ENCODE measurements at regions not wholly inside any gene's neighbourhood (a gene's known extent, or its start where the extent isn't known, plus 50 kb on each side); places are given as distances from the start of the nearest gene placed in this dataset.

DNA sequence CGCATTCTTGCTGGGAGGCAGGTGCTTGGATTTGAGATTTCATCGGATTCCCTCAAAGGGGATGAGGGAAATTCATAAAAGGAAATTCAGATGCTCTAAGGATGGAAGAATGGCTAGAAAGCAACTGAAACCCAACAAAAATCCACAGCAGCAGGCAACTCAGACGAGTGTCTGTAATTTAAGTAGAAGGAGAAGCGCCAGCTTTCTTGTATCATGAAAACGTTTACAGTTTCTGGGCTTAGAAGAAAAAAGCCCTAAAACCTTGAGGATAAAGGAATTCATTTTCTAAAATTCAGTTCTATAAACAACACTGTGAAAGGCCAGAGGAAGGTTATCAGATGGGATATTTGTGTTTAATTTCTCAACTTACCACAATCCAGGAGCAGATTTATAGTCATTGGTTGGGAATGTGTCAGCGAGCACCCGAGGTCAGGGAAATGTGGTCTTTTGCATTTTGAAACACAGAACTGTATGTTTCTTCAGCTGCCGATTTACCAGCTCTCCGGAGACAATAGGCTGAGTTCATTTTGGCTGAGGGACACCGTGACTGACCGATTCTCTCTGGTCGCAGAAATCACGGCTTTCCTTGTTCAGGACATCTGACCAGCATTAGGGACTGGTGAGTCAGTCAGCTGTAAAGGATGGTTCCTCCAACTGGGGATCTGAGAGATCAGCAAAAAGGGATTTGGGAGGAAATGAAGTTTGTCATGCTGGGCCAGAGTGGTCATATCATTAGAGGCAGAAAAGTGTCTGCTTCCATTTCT, 111.6 kb upstream of the ERRFI1 start:
- H3K36me3 Mint-ChIP-seq (ENCODE audit: low read depth), result no peaks in the 10 kb centered on the region
- peak overlapping the region; percentile 16 for H3K4me3 Mint-ChIP-seq
- H3K27ac Mint-ChIP-seq, result peak overlapping the region; percentile 99
- peak; percentile 18 for DNase-seq
- TF ChIP-seq, protein P1, sequence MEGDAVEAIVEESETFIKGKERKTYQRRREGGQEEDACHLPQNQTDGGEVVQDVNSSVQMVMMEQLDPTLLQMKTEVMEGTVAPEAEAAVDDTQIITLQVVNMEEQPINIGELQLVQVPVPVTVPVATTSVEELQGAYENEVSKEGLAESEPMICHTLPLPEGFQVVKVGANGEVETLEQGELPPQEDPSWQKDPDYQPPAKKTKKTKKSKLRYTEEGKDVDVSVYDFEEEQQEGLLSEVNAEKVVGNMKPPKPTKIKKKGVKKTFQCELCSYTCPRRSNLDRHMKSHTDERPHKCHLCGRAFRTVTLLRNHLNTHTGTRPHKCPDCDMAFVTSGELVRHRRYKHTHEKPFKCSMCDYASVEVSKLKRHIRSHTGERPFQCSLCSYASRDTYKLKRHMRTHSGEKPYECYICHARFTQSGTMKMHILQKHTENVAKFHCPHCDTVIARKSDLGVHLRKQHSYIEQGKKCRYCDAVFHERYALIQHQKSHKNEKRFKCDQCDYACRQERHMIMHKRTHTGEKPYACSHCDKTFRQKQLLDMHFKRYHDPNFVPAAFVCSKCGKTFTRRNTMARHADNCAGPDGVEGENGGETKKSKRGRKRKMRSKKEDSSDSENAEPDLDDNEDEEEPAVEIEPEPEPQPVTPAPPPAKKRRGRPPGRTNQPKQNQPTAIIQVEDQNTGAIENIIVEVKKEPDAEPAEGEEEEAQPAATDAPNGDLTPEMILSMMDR (IDR thresholded peaks at IDR 0.05), result no peak
- H3K9me3 Mint-ChIP-seq, result no peaks in the 10 kb centered on the region
- H3K4me1 Mint-ChIP-seq, result peaks cover 77% of the 10 kb centered on the region
- H3K27me3 Mint-ChIP-seq (ENCODE audit: low read depth, poor library complexity), result peaks cover 7% of the 10 kb centered on the region

DNA sequence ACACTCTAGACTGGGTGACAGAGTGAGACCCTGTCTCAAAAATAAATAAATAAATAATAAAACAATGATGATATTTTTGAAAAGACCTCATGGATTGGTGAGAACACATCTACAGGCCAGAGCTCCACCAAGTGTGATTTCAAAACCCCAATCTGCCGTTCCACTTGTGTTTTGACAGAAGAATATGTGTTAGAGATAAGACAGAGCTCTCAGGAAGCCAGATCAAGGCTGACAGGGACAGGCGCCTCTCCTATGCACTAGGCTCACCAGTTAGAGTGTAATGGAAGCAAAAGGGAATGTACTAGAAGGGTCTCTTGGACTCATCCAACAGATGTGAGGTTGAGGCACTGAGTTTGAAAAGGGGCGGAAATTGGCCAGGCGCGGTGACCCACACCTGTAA, 110.7 kb upstream of the ERRFI1 start:
- Mint-ChIP-seq H3K27me3 (ENCODE audit: low read depth, poor library complexity) (peaks cover 10% of the 10 kb centered on the region), H3K4me3 (peak overlapping the region; percentile 13), H3K9me3 (no peaks in the 10 kb centered on the region), H3K27ac (peak overlapping the region; percentile 99), H3K36me3 (ENCODE audit: low read depth) (no peaks in the 10 kb centered on the region), H3K4me1 (peaks cover 82% of the 10 kb centered on the region)
- TF ChIP-seq, protein P1 (IDR thresholded peaks at IDR 0.05), result no peak
- DNase-seq, result no peak

DNA sequence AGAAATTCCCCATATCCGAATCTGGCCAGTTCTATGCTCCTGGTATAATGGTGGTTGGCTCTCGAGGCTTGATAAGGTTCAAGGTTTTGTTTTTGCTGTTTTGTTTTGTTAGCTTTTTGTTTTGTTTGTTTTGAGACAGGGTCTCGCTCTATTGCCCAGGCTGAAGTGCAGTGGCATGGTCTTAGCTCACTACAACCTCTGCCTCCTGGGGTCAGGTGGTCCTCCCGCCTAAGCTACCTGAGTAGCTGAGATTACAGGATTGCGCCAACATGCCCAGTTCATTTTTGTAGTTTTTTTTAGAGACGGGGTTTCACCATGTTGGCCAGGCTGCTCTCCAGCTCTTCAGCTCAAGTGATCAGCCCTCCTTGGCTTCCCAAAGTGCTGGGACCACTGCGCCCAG, 109.1 kb upstream of the ERRFI1 start:
- H3K36me3 Mint-ChIP-seq (ENCODE audit: low read depth), result no peaks in the 10 kb centered on the region
- no peaks in the 10 kb centered on the region for H3K9me3 Mint-ChIP-seq
- no peak overlapping the region for H3K4me3 Mint-ChIP-seq
- no peak for DNase-seq
- H3K4me1 Mint-ChIP-seq, result peaks cover 75% of the 10 kb centered on the region
- H3K27ac Mint-ChIP-seq, result no peak overlapping the region
- H3K27me3 Mint-ChIP-seq (ENCODE audit: low read depth, poor library complexity), result peaks cover 10% of the 10 kb centered on the region
- TF ChIP-seq, protein P1 (IDR thresholded peaks at IDR 0.05), result no peak

DNA sequence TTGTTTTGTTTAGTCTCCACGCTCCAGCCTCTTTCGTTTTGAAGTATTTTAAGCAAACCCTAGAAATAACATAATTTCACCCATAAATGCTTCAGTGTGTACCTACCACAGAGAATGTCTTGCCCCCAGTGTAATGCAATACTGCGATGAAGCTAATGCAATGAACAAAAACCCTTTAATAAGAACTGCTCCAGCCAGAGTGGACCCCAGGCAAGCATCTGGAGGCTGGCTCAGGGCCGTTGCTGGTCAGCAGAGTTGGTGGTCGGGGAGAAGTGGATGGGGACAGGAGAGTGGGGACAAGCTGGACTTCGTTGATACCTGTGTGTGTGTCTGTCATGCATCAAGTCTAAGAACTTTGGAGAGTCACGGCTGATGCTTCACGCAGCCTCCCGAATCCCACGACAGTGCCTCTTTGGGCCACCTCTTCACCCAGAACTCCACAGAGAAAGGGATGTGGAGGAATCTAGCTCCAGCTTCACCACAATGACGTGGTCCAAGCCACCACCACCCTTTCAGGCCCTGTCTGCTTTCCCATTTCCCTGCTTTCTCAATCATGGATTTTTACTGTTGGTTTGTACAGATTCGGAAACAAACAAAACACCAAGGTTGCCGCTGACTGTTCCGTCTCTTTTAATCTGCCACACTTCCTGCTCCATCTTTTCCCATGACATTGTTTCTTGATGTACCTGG, 108.6 kb upstream of the ERRFI1 start:
- Mint-ChIP-seq H3K36me3 (ENCODE audit: low read depth) (no peaks in the 10 kb centered on the region), H3K27me3 (ENCODE audit: low read depth, poor library complexity) (peaks cover 10% of the 10 kb centered on the region), H3K4me1 (peaks cover 69% of the 10 kb centered on the region), H3K27ac (no peak overlapping the region), H3K4me3 (no peak overlapping the region), H3K9me3 (no peaks in the 10 kb centered on the region)
- DNase-seq, result no peak
- TF ChIP-seq, protein P1 (IDR thresholded peaks at IDR 0.05), result no peak

DNA sequence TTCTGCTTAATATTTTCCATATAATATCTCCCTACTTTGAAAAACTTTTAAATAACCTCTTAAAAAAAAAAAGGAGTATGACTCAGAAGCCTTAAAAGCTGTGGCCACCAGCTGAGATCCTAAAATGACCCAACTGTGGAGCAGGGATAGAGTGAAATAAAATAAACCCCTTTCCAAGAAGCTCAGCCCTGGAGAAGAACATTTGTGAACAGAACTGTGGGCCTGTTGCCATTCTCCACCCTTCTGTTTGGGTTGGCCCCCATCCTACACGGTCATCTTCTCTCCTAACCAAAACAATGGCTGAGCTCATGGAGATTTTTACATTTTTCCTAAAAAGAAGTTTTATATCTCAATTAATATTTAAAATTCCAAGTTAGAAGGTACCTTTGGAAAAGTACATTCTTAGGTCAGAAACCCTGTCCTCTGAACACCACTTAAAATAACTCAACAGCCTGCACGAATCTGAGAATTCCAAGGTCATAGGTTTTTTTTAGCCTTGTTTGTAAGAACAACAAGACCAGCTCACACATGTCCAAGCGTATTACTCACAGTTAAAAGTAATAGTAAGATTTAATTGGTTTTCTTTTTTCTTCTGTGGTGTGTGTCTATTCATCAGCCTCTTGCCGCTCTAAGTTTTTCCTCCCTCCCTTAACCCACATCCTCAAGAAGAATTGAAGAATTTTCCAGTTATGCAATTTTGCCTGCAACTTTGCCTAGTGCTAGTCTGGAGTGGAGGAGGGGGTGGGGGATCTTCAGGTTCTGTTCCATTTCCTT, 107.7 kb upstream of the ERRFI1 start:
- TF ChIP-seq, protein P1 (IDR thresholded peaks at IDR 0.05), result no peak
- Mint-ChIP-seq H3K27ac (no peak overlapping the region), H3K4me1 (peaks cover 67% of the 10 kb centered on the region), H3K4me3 (no peak overlapping the region), H3K27me3 (ENCODE audit: low read depth, poor library complexity) (peaks cover 10% of the 10 kb centered on the region), H3K9me3 (no peaks in the 10 kb centered on the region), H3K36me3 (ENCODE audit: low read depth) (no peaks in the 10 kb centered on the region)
- no peak for DNase-seq
